Endothelial cell of umbilical vein (primary cell): ENCODE measurements at regions not wholly inside any gene's neighbourhood (a gene's known extent, or its start where the extent isn't known, plus 50 kb on each side); places are given as distances from the start of the nearest gene placed in this dataset.

ENCODE experiments used
- CTCF ChIP-seq, 2 donors: IDR thresholded peaks; 1 replicate in 1 of 2; 2 replicates in 1 of 2; pipeline ENCODE4 v1.5.1; 2011; ENCODE audit warnings: low read length in 2 of 2, mild to moderate bottlenecking in 2 of 2, moderate library complexity in 2 of 2, control low read depth in 1 of 2, inconsistent platforms in 1 of 2, low read depth in 1 of 2; ENCODE audit not compliant: insufficient read depth in 1 of 2; ENCODE audit errors: extremely low read depth in 1 of 2
- EZH2 ChIP-seq: IDR thresholded peaks from 2 replicates; pipeline ENCODE4 v1.6.1; 2012; ENCODE audit warnings: borderline replicate concordance, low read depth, mild to moderate bottlenecking, moderate library complexity, low read length, inconsistent platforms; ENCODE audit not compliant: severe bottlenecking
- JUN ChIP-seq: IDR thresholded peaks from 2 replicates; pipeline ENCODE4 v1.6.1; 2011; ENCODE audit warnings: borderline replicate concordance, low read depth; ENCODE audit not compliant: insufficient read length, insufficient read depth
- MAX ChIP-seq: IDR thresholded peaks from 2 replicates; pipeline ENCODE4 v1.6.1; 2011; ENCODE audit not compliant: insufficient read depth, insufficient read length
- MYC ChIP-seq: IDR thresholded peaks from one replicate; pipeline ENCODE4 v1.6.1; 2011; ENCODE audit warnings: mild to moderate bottlenecking, low read depth, low read length
- POLR2A ChIP-seq: IDR thresholded peaks from 2 replicates; pipeline ENCODE4 v1.6.1; 2012; ENCODE audit warnings: low read depth, mild to moderate bottlenecking, control low read depth, low read length
- POLR2AphosphoS5 ChIP-seq: IDR thresholded peaks from 2 replicates; pipeline ENCODE4 v1.6.1; 2012; ENCODE audit warnings: low read depth, mild to moderate bottlenecking, control low read depth, low read length, moderate library complexity; ENCODE audit not compliant: insufficient read depth

- TF ChIP-seq CTCF (IDR thresholded peaks at IDR 0.05; ENCODE audit: extremely low read depth in 1 of 2, insufficient read depth in 1 of 2, low read depth in 1 of 2, low read length in 2 of 2) (no peak), EZH2 (no peak), MAX (no peak), POLR2AphosphoS5 (no peak), POLR2A (no peak), MYC (no peak), JUN (no peak)
These were observed 117.2 kb upstream of the SALL3 start for GRCh38 chr18:78862395-78862794.
